ENCODE measurements at regions not wholly inside any gene's neighbourhood (a gene's known extent, or its start where the extent isn't known, plus 50 kb on each side); places are given as distances from the start of the nearest gene placed in this dataset.

- no peak for TF ChIP-seq CTCF (IDR thresholded peaks at IDR 0.05)
Measured at GRCh38 chr1:99553301-99553700, 92.6 kb upstream of the PALMD start.

GRCh38 chr1:99554727-99555126 lies 91.2 kb upstream of the PALMD start:
- no peak for TF ChIP-seq CTCF (IDR thresholded peaks at IDR 0.05)

- TF ChIP-seq CTCF (IDR thresholded peaks at IDR 0.05), result no peak
Measured at GRCh38 chr1:99557546-99558202, 88.2 kb upstream of the PALMD start.

- no peak for TF ChIP-seq CTCF (IDR thresholded peaks at IDR 0.05)
Measured at GRCh38 chr1:99559166-99559565, 86.7 kb upstream of the PALMD start.

- no peak for TF ChIP-seq CTCF (IDR thresholded peaks at IDR 0.05)
Measured at GRCh38 chr1:99560207-99561040, 85.5 kb upstream of the PALMD start.

- TF ChIP-seq CTCF (IDR thresholded peaks at IDR 0.05), result no peak
Measured at GRCh38 chr1:99561952-99562351, 84.0 kb upstream of the PALMD start.

- TF ChIP-seq CTCF (IDR thresholded peaks at IDR 0.05), result no peak
Measured at GRCh38 chr1:99565606-99566289, 80.2 kb upstream of the PALMD start.
